ENCODE measurements at regions not wholly inside any gene's neighbourhood (a gene's known extent, or its start where the extent isn't known, plus 50 kb on each side); places are given as distances from the start of the nearest gene placed in this dataset.
A peak's percentile ranks its signal among the peaks of the same experiment; 100 is the strongest.

DNA sequence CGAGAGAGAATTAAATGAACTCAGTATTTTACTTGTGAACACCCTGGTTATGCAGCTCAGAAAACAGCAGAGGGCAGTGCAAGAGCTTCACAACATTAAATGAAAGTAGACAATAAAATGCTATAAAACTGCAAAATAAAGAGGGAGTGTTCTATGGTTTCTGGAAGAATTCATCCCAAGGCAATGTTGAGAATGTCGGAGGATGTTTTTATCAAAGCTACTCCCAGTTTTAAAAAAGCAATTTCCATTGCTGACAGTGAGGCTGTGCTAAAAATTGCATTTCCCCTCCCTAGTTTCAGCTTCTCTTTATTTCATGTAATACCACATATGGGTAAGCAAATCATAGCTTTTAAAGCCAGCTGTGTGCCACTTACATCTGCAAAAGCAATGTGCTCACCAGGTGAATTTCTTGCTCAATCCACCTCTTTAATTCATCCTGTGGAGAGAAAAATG lies 296.8 kb downstream of the RAB38 start:
- TF ChIP-seq, protein P1, sequence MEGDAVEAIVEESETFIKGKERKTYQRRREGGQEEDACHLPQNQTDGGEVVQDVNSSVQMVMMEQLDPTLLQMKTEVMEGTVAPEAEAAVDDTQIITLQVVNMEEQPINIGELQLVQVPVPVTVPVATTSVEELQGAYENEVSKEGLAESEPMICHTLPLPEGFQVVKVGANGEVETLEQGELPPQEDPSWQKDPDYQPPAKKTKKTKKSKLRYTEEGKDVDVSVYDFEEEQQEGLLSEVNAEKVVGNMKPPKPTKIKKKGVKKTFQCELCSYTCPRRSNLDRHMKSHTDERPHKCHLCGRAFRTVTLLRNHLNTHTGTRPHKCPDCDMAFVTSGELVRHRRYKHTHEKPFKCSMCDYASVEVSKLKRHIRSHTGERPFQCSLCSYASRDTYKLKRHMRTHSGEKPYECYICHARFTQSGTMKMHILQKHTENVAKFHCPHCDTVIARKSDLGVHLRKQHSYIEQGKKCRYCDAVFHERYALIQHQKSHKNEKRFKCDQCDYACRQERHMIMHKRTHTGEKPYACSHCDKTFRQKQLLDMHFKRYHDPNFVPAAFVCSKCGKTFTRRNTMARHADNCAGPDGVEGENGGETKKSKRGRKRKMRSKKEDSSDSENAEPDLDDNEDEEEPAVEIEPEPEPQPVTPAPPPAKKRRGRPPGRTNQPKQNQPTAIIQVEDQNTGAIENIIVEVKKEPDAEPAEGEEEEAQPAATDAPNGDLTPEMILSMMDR (IDR thresholded peaks at IDR 0.05; ENCODE audit: low read depth, low read length): peak; percentile 91
- TF ChIP-seq EZH2phosphoT487 (IDR thresholded peaks at IDR 0.05; ENCODE audit: low read depth): no peak
